Endometrium (tissue), 2 donors: ENCODE measurements at regions not wholly inside any gene's neighbourhood (a gene's known extent, or its start where the extent isn't known, plus 50 kb on each side); places are given as distances from the start of the nearest gene placed in this dataset.
"Not testable (repeated sequence)": the region's sequence is repeated elsewhere in the genome, so short reads cannot be mapped to it uniquely, and the experiment has no call there.

Experiments
- FAIRE-seq: peaks from 2 replicates; lab custom pipeline; 2012; peaks lifted over from hg19 to GRCh38; lab: Jason Lieb, UNC
- donor health status: control.
- donor health status: control.

- FAIRE-seq = not testable (repeated sequence)
These were observed 72.7 kb upstream of the GNG12 start for GRCh38 chr1:67906015-67906414.

- FAIRE-seq = not testable (repeated sequence)
These were observed 69.4 kb upstream of the GNG12 start for GRCh38 chr1:67902546-67903223.

- FAIRE-seq = no peak
These were observed 64.9 kb upstream of the GNG12 start for GRCh38 chr1:67898033-67898726.

GRCh38 chr1:67897270-67897949 lies 64.1 kb upstream of the GNG12 start:
- FAIRE-seq = no peak

- FAIRE-seq = no peak
These were observed 63.6 kb upstream of the GNG12 start for GRCh38 chr1:67896826-67897225.

GRCh38 chr1:67894981-67895735 lies 61.9 kb upstream of the GNG12 start:
- no peak for FAIRE-seq

GRCh38 chr1:67893126-67893495 lies 59.8 kb upstream of the GNG12 start:
- no peak for FAIRE-seq

- FAIRE-seq = no peak
These were observed 59.3 kb upstream of the GNG12 start for GRCh38 chr1:67892476-67893125.

GRCh38 chr1:67890857-67891256 lies 57.6 kb upstream of the GNG12 start:
- no peak for FAIRE-seq

- no peak for FAIRE-seq
These were observed 56.8 kb upstream of the GNG12 start for GRCh38 chr1:67889953-67890567.

- no peak for FAIRE-seq
These were observed 56.2 kb upstream of the GNG12 start for GRCh38 chr1:67889466-67889865.

GRCh38 chr1:67888216-67889106 lies 55.2 kb upstream of the GNG12 start:
- FAIRE-seq = no peak

- peak; percentile 88 for FAIRE-seq
These were observed 53.9 kb upstream of the GNG12 start for GRCh38 chr1:67887146-67887545.

- no peak for FAIRE-seq
These were observed 52.8 kb upstream of the GNG12 start for GRCh38 chr1:67886076-67886475.

- no peak for FAIRE-seq
These were observed 49.8 kb upstream of the GNG12 start for GRCh38 chr1:67883069-67883468.
